Natural killer cell (primary cell): ENCODE measurements at regions not wholly inside any gene's neighbourhood (a gene's known extent, or its start where the extent isn't known, plus 50 kb on each side); places are given as distances from the start of the nearest gene placed in this dataset.

ENCODE experiments used
- ATAC-seq, 3 donors: fragments of 150-1000 bp in 2 of 3; fragments of 200-7000 bp in 1 of 3; cut with Tn5 transposase; 1 replicate in 1 of 3; 2 replicates in 2 of 3; pipeline ENCODE4 v1.10.0; 2021; ENCODE audit warnings: mild to moderate bottlenecking in 2 of 3, moderate library complexity in 2 of 3
- DNase-seq, 2 donors: peaks; one replicate each; pipeline versions ENCODE4 v3.0.0 to v3.0.0-alpha.2; 2013 to 2021; ENCODE audit warnings: mixed read lengths in 1 of 2
- H3K27ac ChIP-seq: one replicate; pipeline ENCODE4 v1.5.1; 2013; ENCODE audit warnings: mild to moderate bottlenecking, low read length
- H3K27me3 ChIP-seq: one replicate; pipeline ENCODE4 v1.6.1; 2013; ENCODE audit warnings: low read length; ENCODE audit not compliant: control insufficient read depth, insufficient read depth
- H3K36me3 ChIP-seq: one replicate; pipeline ENCODE4 v1.6.1; 2013; ENCODE audit warnings: low read length; ENCODE audit not compliant: control insufficient read depth, insufficient read depth
- H3K4me1 ChIP-seq: one replicate; pipeline ENCODE4 v1.6.1; 2013; ENCODE audit warnings: low read length; ENCODE audit not compliant: control insufficient read depth, insufficient read depth
- H3K4me3 ChIP-seq: one replicate; pipeline ENCODE4 v1.5.1; 2013; ENCODE audit warnings: low read length
- H3K9me3 ChIP-seq: one replicate; pipeline ENCODE4 v1.6.1; 2013; ENCODE audit warnings: low read length; ENCODE audit not compliant: control insufficient read depth, insufficient read depth
- H3K27ac Mint-ChIP-seq, 2 donors: one replicate each; pipeline ENCODE4 v1.8.0; 2022; ENCODE audit warnings: mild to moderate bottlenecking in 2 of 2, mixed read lengths in 2 of 2, moderate library complexity in 1 of 2
- H3K27me3 Mint-ChIP-seq, 2 donors: one replicate each; pipeline ENCODE4 v1.8.0; 2022; ENCODE audit warnings: low read depth in 2 of 2, mixed read lengths in 2 of 2
- H3K36me3 Mint-ChIP-seq: one replicate; pipeline ENCODE4 v1.8.0; 2022; ENCODE audit warnings: mixed read lengths
- H3K4me1 Mint-ChIP-seq, 2 donors: one replicate each; pipeline ENCODE4 v1.8.0; 2022; ENCODE audit warnings: mixed read lengths in 2 of 2
- H3K4me3 Mint-ChIP-seq: one replicate; pipeline ENCODE4 v1.8.0; 2022; ENCODE audit warnings: mild to moderate bottlenecking, moderate library complexity, mixed read lengths
- H3K9me3 Mint-ChIP-seq, 2 donors: one replicate each; pipeline ENCODE4 v1.8.0; 2022; ENCODE audit warnings: mixed read lengths in 2 of 2
- CTCF ChIP-seq: fragments of 200-600 bp; IDR thresholded peaks from one replicate; pipeline ENCODE4 v1.8.0; 2022; ENCODE audit warnings: antibody characterized with exemption
- WGBS: methylation state at CpG from one replicate; pipeline ENCODE4 v1.1.7; 2013; ENCODE audit warnings: missing lambda C conversion rate; ENCODE audit not compliant: insufficient coverage; 5-methylcytosine and 5-hydroxymethylcytosine counted together
- intact Hi-C: fragments of 100-400 bp; cut with micrococcal nuclease; formaldehyde crosslinking; loops from one replicate; pipeline ENCODE4 v1.14.2; 2022

GRCh38 chr18:45276878-45277277, 338.4 kb upstream of the SLC14A2 start:
- whole genome bisulfite sequencing, result 90% methylated on average over 3 of the region's 3 CpGs
- peaks cover under 1 to 12% of the 10 kb centered on the region in 2 donors for H3K27me3 Mint-ChIP-seq
- no peak for DNase-seq
- no peaks in the 10 kb centered on the region for H3K36me3 Mint-ChIP-seq
- no peak overlapping the region for H3K27ac ChIP-seq
- H3K9me3 ChIP-seq, result no peaks in the 10 kb centered on the region
- no peak overlapping the region for H3K27ac Mint-ChIP-seq
- intact Hi-C loops, result no loop called here
- no peak overlapping the region for H3K4me3 ChIP-seq
- no peaks in the 10 kb centered on the region for H3K9me3 Mint-ChIP-seq
- no peaks in the 10 kb centered on the region for H3K4me1 ChIP-seq
- H3K4me1 Mint-ChIP-seq, result no peaks in the 10 kb centered on the region
- H3K36me3 ChIP-seq, result no peaks in the 10 kb centered on the region
- ATAC-seq, result no peak
- H3K27me3 ChIP-seq, result no peaks in the 10 kb centered on the region
- H3K4me3 Mint-ChIP-seq, result no peak overlapping the region
- no peak for TF ChIP-seq CTCF

- no peaks in the 10 kb centered on the region for H3K9me3 Mint-ChIP-seq
- intact Hi-C loops, result no loop called here
Measured at GRCh38 chr18:45277908-45278307, 337.4 kb upstream of the SLC14A2 start.

GRCh38 chr18:45280481-45281276, 334.6 kb upstream of the SLC14A2 start:
- DNase-seq (no peak), ATAC-seq (no peak)
- H3K9me3 Mint-ChIP-seq, result no peaks in the 10 kb centered on the region
- intact Hi-C loops, result no loop called here
- H3K27me3 Mint-ChIP-seq, result peaks cover 0 to 6% of the 10 kb centered on the region in 2 donors
- no peak overlapping the region for H3K4me3 Mint-ChIP-seq
- no peak overlapping the region for H3K4me3 ChIP-seq
- WGBS, result 82% methylated on average over 10 of the region's 10 CpGs
- no peak overlapping the region for H3K27ac Mint-ChIP-seq
- H3K4me1 Mint-ChIP-seq, result no peaks in the 10 kb centered on the region
- H3K4me1 ChIP-seq, result no peaks in the 10 kb centered on the region
- no peaks in the 10 kb centered on the region for H3K36me3 ChIP-seq
- no peaks in the 10 kb centered on the region for H3K27me3 ChIP-seq
- no peak overlapping the region for H3K27ac ChIP-seq
- no peaks in the 10 kb centered on the region for H3K9me3 ChIP-seq
- no peak for TF ChIP-seq CTCF
- no peaks in the 10 kb centered on the region for H3K36me3 Mint-ChIP-seq

More at GRCh38 chr18:45277908-45278307, 337.4 kb upstream of the SLC14A2 start:
- no peak for DNase-seq
- WGBS, result 96% methylated on average over 3 of the region's 4 CpGs
- peaks cover 0 to 11% of the 10 kb centered on the region in 2 donors for H3K27me3 Mint-ChIP-seq
- no peak overlapping the region for H3K4me3 Mint-ChIP-seq
- TF ChIP-seq CTCF, result no peak
- no peaks in the 10 kb centered on the region for H3K4me1 Mint-ChIP-seq
- H3K36me3 ChIP-seq, result no peaks in the 10 kb centered on the region
- no peaks in the 10 kb centered on the region for H3K9me3 ChIP-seq
- H3K4me3 ChIP-seq, result no peak overlapping the region
- H3K27me3 ChIP-seq, result no peaks in the 10 kb centered on the region
- H3K27ac Mint-ChIP-seq, result no peak overlapping the region
- H3K36me3 Mint-ChIP-seq, result no peaks in the 10 kb centered on the region
- ATAC-seq, result no peak
- no peaks in the 10 kb centered on the region for H3K4me1 ChIP-seq
- H3K27ac ChIP-seq, result no peak overlapping the region
